ENCODE measurements at regions not wholly inside any gene's neighbourhood (a gene's known extent, or its start where the extent isn't known, plus 50 kb on each side); places are given as distances from the start of the nearest gene placed in this dataset.
A peak's percentile ranks its signal among the peaks of the same experiment; 100 is the strongest.

GRCh38 chr2:109707281-109708147, 86.6 kb upstream of the RGPD5 start:
- DNase-seq = no peak
- Mint-ChIP-seq H3K36me3 (ENCODE audit: low read depth) (no peaks in the 10 kb centered on the region), H3K9me3 (no peaks in the 10 kb centered on the region), H3K4me1 (peaks cover 30% of the 10 kb centered on the region), H3K27me3 (ENCODE audit: low read depth, poor library complexity) (peaks cover 10% of the 10 kb centered on the region), H3K4me3 (no peak overlapping the region), H3K27ac (peak overlapping the region; percentile 2)
- TF ChIP-seq, protein P1, sequence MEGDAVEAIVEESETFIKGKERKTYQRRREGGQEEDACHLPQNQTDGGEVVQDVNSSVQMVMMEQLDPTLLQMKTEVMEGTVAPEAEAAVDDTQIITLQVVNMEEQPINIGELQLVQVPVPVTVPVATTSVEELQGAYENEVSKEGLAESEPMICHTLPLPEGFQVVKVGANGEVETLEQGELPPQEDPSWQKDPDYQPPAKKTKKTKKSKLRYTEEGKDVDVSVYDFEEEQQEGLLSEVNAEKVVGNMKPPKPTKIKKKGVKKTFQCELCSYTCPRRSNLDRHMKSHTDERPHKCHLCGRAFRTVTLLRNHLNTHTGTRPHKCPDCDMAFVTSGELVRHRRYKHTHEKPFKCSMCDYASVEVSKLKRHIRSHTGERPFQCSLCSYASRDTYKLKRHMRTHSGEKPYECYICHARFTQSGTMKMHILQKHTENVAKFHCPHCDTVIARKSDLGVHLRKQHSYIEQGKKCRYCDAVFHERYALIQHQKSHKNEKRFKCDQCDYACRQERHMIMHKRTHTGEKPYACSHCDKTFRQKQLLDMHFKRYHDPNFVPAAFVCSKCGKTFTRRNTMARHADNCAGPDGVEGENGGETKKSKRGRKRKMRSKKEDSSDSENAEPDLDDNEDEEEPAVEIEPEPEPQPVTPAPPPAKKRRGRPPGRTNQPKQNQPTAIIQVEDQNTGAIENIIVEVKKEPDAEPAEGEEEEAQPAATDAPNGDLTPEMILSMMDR (IDR thresholded peaks at IDR 0.05) = no peak

- Mint-ChIP-seq H3K4me3 (no peak overlapping the region), H3K4me1 (peaks cover 23% of the 10 kb centered on the region), H3K9me3 (no peaks in the 10 kb centered on the region), H3K27ac (no peak overlapping the region), H3K27me3 (ENCODE audit: low read depth, poor library complexity) (peaks cover 14% of the 10 kb centered on the region), H3K36me3 (ENCODE audit: low read depth) (no peaks in the 10 kb centered on the region)
- TF ChIP-seq, protein P1 (IDR thresholded peaks at IDR 0.05) = no peak
- DNase-seq = no peak
These were observed 83.4 kb upstream of the RGPD5 start for GRCh38 chr2:109710505-109711229.

DNA sequence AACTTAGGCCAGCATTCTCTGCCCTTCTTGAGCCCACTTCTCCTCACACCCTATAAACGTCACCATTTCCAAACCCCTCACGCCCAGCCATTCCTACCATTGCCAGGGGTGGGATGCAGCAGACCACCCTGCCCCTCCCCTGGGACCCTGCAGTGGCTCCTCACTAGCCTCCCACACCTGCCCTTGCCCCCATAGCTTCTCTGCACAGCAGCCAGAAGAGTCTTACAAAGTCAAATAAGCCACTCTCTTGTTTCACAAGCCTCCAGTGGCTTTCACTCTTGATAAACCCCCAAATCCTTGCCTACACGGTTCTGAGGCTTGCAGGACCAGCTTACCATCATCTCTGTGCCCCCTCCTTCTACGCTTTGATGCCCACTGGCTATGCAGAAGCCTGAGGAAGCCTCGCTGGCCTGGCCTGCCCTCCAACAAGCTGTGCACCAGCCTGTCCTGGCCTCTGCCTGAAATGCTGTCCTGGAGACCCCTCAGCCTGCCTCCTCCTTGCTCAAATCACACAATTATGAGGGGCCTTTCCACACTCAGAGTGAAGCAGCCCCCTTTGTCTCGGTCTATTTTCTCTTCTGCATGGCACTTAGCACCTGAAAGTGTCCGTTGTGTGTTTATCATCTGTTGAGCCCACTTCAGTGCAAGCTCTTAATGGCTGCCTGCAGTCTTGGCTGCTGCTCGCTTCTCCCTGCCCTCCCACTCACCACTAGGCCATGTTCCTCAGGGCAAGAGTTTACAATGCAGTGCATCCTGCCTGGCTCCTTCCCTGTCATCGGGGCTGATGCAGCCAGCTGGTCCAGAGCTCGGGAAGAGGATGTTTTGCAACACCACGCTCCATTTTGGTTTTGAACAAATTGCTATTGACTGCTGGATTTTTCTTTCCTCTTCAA, 82.6 kb upstream of the RGPD5 start:
- Mint-ChIP-seq H3K27me3 (ENCODE audit: low read depth, poor library complexity) (peaks cover 10% of the 10 kb centered on the region), H3K9me3 (no peaks in the 10 kb centered on the region), H3K4me3 (no peak overlapping the region), H3K4me1 (peaks cover 24% of the 10 kb centered on the region), H3K27ac (peak overlapping the region; percentile 82), H3K36me3 (ENCODE audit: low read depth) (no peaks in the 10 kb centered on the region)
- TF ChIP-seq, protein P1 (IDR thresholded peaks at IDR 0.05) = no peak
- DNase-seq = no peak

DNA sequence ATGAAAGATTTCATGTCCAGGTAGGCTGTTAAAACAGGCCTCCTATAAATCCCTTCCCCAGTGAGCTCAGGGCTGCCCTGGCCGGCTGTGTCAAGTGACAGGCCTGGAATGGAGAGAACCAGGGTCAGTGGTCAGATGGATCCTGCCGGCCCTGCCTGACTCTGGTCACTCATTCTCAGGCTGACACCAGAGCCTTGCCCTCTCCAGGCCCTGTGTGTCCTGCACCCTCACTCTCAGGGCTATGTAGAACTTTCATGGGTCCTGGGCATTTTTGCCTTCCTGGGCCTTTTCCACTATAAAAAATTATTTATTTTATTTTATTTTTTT, 82.0 kb upstream of the RGPD5 start:
- no peak overlapping the region for H3K4me3 Mint-ChIP-seq
- peaks cover 24% of the 10 kb centered on the region for H3K4me1 Mint-ChIP-seq
- no peaks in the 10 kb centered on the region for H3K36me3 Mint-ChIP-seq (ENCODE audit: low read depth)
- H3K9me3 Mint-ChIP-seq = no peaks in the 10 kb centered on the region
- TF ChIP-seq, protein P1 (IDR thresholded peaks at IDR 0.05) = no peak
- peaks cover 10% of the 10 kb centered on the region for H3K27me3 Mint-ChIP-seq (ENCODE audit: low read depth, poor library complexity)
- peak overlapping the region; percentile 82 for H3K27ac Mint-ChIP-seq
- DNase-seq = no peak

- Mint-ChIP-seq H3K9me3 (peaks cover under 1% of the 10 kb centered on the region), H3K36me3 (ENCODE audit: low read depth) (no peaks in the 10 kb centered on the region), H3K4me3 (no peak overlapping the region), H3K27me3 (ENCODE audit: low read depth, poor library complexity) (peaks cover 7% of the 10 kb centered on the region), H3K27ac (no peak overlapping the region), H3K4me1 (peaks cover 24% of the 10 kb centered on the region)
- no peak for DNase-seq
- TF ChIP-seq, protein P1 (IDR thresholded peaks at IDR 0.05) = no peak
These were observed 81.4 kb upstream of the RGPD5 start for GRCh38 chr2:109712746-109713145.
